GM12878 (cell line): ENCODE measurements at regions not wholly inside any gene's neighbourhood (a gene's known extent, or its start where the extent isn't known, plus 50 kb on each side); places are given as distances from the start of the nearest gene placed in this dataset.

Source experiments
- ATAC-seq: fragments of 200-7000 bp; cut with Tn5 transposase; 3 replicates; pipeline ENCODE4 v1.9.1; 2020; ENCODE audit warnings: mild to moderate bottlenecking, moderate library complexity
- BruUV-seq: library from RNA; stranded (reverse); fragments of 400-500 nt; replicated peaks from 2 replicates; lab custom pipeline; 2021; lab: Mats Ljungman, UMichigan
- CTCF ChIA-PET: fragments of 300-600 bp; sonication (Branson Sonifier 250); formaldehyde crosslinking; extraction: SDS; loops from one replicate; lab custom pipeline; 2021; ENCODE audit warnings: inconsistent platforms; lab: Yijun Ruan, JAX
- POLR2A ChIA-PET: fragments of 350-600 bp; formaldehyde crosslinking; extraction: SDS; loops from one replicate; lab custom pipeline; 2021; ENCODE audit warnings: inconsistent platforms; lab: Charles Lee
- RAD21 ChIA-PET: fragments of 300-600 bp; sonication (Branson Sonifier 250); formaldehyde crosslinking; loops from one replicate; lab custom pipeline; 2023; ENCODE audit warnings: antibody characterized with exemption; ENCODE audit not compliant: unreplicated experiment; lab: Charles Lee
- SMC1A ChIA-PET: fragments of 300-600 bp; sonication (Branson Sonifier 250); formaldehyde crosslinking; loops from one replicate; lab custom pipeline; 2023; ENCODE audit not compliant: unreplicated experiment, uncharacterized antibody; lab: Charles Lee
- DNase-seq: peaks from one replicate; pipeline ENCODE4 v3.0.0-alpha.2; 2011; ENCODE audit warnings: low read depth, low spot score
- FAIRE-seq: peaks from 3 replicates; lab custom pipeline; 2011; peaks lifted over from hg19 to GRCh38; lab: Jason Lieb, UNC
- H2AFZ ChIP-seq: 2 replicates; pipeline ENCODE4 v1.6.0; 2011; ENCODE audit warnings: low read depth, low read length, control low read depth; ENCODE audit not compliant: control insufficient read depth
- H3K27ac ChIP-seq: 2 replicates; pipeline ENCODE4 v1.5.1; 2011; ENCODE audit warnings: control low read depth; ENCODE audit not compliant: control insufficient read depth, insufficient read depth
- H3K27me3 ChIP-seq, 2 experiments: replicated peaks in 1 of 2; 2 replicates each; pipeline versions ENCODE4 v1.6.0 to v1.6.1; 2011; ENCODE audit warnings: low read length in 1 of 2; ENCODE audit not compliant: control insufficient read depth in 2 of 2, insufficient read depth in 2 of 2
- H3K36me3 ChIP-seq, 2 experiments: 2 replicates each; pipeline ENCODE4 v1.5.1; 2011; ENCODE audit warnings: low read length in 1 of 2; ENCODE audit not compliant: control insufficient read depth in 2 of 2, insufficient read depth in 2 of 2
- H3K4me1 ChIP-seq: 2 replicates; pipeline ENCODE4 v1.6.1; 2011; ENCODE audit warnings: mild to moderate bottlenecking, low read length, moderate library complexity, mixed read lengths; ENCODE audit not compliant: control insufficient read depth, insufficient read depth
- H3K4me2 ChIP-seq: 2 replicates; pipeline ENCODE4 v1.6.0; 2011; ENCODE audit warnings: control low read depth; ENCODE audit not compliant: control insufficient read depth, insufficient read depth
- H3K4me3 ChIP-seq: fragments of 200-600 bp; sonication (generic); 2 replicates; pipeline ENCODE4 v1.5.1; 2016
- H3K79me2 ChIP-seq: 2 replicates; pipeline ENCODE4 v1.6.0; 2011; ENCODE audit warnings: low read length; ENCODE audit not compliant: control insufficient read depth, insufficient read depth
- H3K9ac ChIP-seq: 2 replicates; pipeline ENCODE4 v1.8.0; 2011; ENCODE audit warnings: low read length, control low read depth, mixed read lengths; ENCODE audit not compliant: control insufficient read depth, insufficient read depth
- H3K9me3 ChIP-seq: replicated peaks from 3 replicates; pipeline ENCODE4 v1.5.1; 2011; ENCODE audit warnings: mild to moderate bottlenecking, low read length; ENCODE audit not compliant: control insufficient read depth, insufficient read depth
- H4K20me1 ChIP-seq: 2 replicates; pipeline ENCODE4 v1.6.0; 2011; ENCODE audit not compliant: control insufficient read depth, insufficient read depth
- CBX5 ChIP-seq: sonication (generic); IDR thresholded peaks from 2 replicates; pipeline ENCODE4 v1.6.1; 2016; ENCODE audit warnings: low read depth, moderate library complexity, mild to moderate bottlenecking, inconsistent platforms
- CREB1 ChIP-seq: IDR thresholded peaks from 2 replicates; pipeline ENCODE4 v1.6.1; 2012; ENCODE audit warnings: low read depth, mild to moderate bottlenecking, inconsistent platforms
- FOXK2 ChIP-seq: fragments of 450-650 bp; IDR thresholded peaks from 2 replicates; pipeline ENCODE4 v1.6.1; 2017; ENCODE audit warnings: mild to moderate bottlenecking, moderate library complexity
- HSF1 ChIP-seq: fragments of 150-350 bp; IDR thresholded peaks from 2 replicates; pipeline ENCODE4 v1.6.1; 2014; ENCODE audit warnings: mild to moderate bottlenecking, low read depth, low read length
- IKZF2 ChIP-seq, 2 experiments: fragments of 450-650 bp; IDR thresholded peaks; 2 replicates each; pipeline ENCODE4 v1.6.1; 2017; ENCODE audit warnings: mild to moderate bottlenecking in 2 of 2, moderate library complexity in 2 of 2
- JUNB ChIP-seq: IDR thresholded peaks from 2 replicates; pipeline ENCODE4 v1.6.1; 2016; ENCODE audit warnings: antibody characterized with exemption, mild to moderate bottlenecking
- MEF2B ChIP-seq: fragments of 450-650 bp; IDR thresholded peaks from 2 replicates; pipeline ENCODE4 v1.6.1; 2018; ENCODE audit warnings: mild to moderate bottlenecking, moderate library complexity; ENCODE audit not compliant: partially characterized antibody, poor library complexity, severe bottlenecking
- NFYA ChIP-seq: IDR thresholded peaks from 2 replicates; pipeline ENCODE4 v1.6.1; 2011; ENCODE audit warnings: low read depth, mild to moderate bottlenecking, low read length, improper control_type of control experiment, borderline replicate concordance
- NKRF ChIP-seq: fragments of 450-650 bp; conservative IDR thresholded peaks from 2 replicates; pipeline ENCODE4 v1.6.1; 2017; ENCODE audit warnings: mild to moderate bottlenecking, moderate library complexity
- NR2F1 ChIP-seq: fragments of 450-650 bp; conservative IDR thresholded peaks from 2 replicates; pipeline ENCODE4 v1.6.1; 2017; ENCODE audit warnings: mild to moderate bottlenecking
- TBL1XR1 ChIP-seq: IDR thresholded peaks from 2 replicates; pipeline ENCODE4 v1.6.1; 2012; ENCODE audit warnings: low read depth, low read length, improper control_type of control experiment
- ZNF24 ChIP-seq: fragments of 450-650 bp; IDR thresholded peaks from 2 replicates; pipeline ENCODE4 v1.6.1; 2017; ENCODE audit warnings: antibody characterized with exemption, mild to moderate bottlenecking
- WGBS: methylation state at CpG from one replicate; pipeline ENCODE4 v1.1.6; 2016; ENCODE audit warnings: low lambda C conversion rate; ENCODE audit not compliant: insufficient replicate concordance, insufficient coverage; ENCODE audit errors: missing lambda C conversion rate; 5-methylcytosine and 5-hydroxymethylcytosine counted together
- in situ Hi-C: fragments of 300-500 bp; cut with MboI; formaldehyde crosslinking; loops from 9 replicates; pipeline ENCODE4 v1.14.3; 2018; ENCODE audit warnings: mixed read lengths
- intact Hi-C: fragments of 100-400 bp; cut with micrococcal nuclease; formaldehyde crosslinking; loops from one replicate; pipeline ENCODE4 v1.14.2; 2022; ENCODE audit not compliant: unreplicated experiment
- TF ChIP-seq, protein P1 (sequence below): IDR thresholded peaks from 2 replicates; pipeline ENCODE4 v1.6.1; 2012; ENCODE audit warnings: improper control_type of control experiment, low read depth, low read length; ENCODE audit not compliant: insufficient replicate concordance

DNA sequence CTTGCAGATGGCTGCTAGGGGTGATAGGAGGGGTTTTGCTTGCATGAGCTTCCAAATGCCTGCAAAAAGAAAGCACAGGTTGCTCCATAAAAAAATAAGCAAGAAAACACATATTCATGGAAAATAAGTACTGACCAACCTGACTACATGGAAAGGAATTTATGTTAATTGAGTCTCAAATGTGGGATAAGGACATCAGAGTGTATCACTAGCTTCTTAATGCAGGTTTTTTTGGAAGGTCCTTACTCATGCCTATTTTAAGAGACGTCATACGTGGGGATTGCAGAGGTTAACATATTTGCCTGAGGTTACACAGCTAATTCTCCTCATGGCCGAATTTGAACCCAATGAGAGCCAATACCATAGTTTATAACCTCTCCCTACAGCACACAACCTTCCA, 116.2 kb downstream of the ASCL1 start:
- in situ Hi-C loops: no loop called here
- TF ChIP-seq IKZF2 (IDR thresholded peaks at IDR 0.05) (no peak), NR2F1 (no peak), CREB1 (no peak), TBL1XR1 (no peak), NKRF (no peak), HSF1 (no peak), MEF2B (no peak), JUNB (no peak), NFYA (no peak), ZNF24 (no peak), FOXK2 (no peak), CBX5 (no peak)
- TF ChIP-seq, protein P1, sequence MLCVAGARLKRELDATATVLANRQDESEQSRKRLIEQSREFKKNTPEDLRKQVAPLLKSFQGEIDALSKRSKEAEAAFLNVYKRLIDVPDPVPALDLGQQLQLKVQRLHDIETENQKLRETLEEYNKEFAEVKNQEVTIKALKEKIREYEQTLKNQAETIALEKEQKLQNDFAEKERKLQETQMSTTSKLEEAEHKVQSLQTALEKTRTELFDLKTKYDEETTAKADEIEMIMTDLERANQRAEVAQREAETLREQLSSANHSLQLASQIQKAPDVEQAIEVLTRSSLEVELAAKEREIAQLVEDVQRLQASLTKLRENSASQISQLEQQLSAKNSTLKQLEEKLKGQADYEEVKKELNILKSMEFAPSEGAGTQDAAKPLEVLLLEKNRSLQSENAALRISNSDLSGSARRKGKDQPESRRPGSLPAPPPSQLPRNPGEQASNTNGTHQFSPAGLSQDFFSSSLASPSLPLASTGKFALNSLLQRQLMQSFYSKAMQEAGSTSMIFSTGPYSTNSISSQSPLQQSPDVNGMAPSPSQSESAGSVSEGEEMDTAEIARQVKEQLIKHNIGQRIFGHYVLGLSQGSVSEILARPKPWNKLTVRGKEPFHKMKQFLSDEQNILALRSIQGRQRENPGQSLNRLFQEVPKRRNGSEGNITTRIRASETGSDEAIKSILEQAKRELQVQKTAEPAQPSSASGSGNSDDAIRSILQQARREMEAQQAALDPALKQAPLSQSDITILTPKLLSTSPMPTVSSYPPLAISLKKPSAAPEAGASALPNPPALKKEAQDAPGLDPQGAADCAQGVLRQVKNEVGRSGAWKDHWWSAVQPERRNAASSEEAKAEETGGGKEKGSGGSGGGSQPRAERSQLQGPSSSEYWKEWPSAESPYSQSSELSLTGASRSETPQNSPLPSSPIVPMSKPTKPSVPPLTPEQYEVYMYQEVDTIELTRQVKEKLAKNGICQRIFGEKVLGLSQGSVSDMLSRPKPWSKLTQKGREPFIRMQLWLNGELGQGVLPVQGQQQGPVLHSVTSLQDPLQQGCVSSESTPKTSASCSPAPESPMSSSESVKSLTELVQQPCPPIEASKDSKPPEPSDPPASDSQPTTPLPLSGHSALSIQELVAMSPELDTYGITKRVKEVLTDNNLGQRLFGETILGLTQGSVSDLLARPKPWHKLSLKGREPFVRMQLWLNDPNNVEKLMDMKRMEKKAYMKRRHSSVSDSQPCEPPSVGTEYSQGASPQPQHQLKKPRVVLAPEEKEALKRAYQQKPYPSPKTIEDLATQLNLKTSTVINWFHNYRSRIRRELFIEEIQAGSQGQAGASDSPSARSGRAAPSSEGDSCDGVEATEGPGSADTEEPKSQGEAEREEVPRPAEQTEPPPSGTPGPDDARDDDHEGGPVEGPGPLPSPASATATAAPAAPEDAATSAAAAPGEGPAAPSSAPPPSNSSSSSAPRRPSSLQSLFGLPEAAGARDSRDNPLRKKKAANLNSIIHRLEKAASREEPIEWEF: no peak

More for the DNA sequence above, 116.2 kb downstream of the ASCL1 start:
- Histone ChIP-seq H3K27me3 (no peaks in the 10 kb centered on the region), H3K4me1 (no peaks in the 10 kb centered on the region), H3K4me3 (no peak overlapping the region), H3K27ac (no peak overlapping the region), H3K4me2 (no peak overlapping the region), H2AFZ (no peak overlapping the region), H3K9me3 (no peaks in the 10 kb centered on the region; the same call in 2 of the 3 replicates), H3K79me2 (no peaks in the 10 kb centered on the region), H3K9ac (no peak overlapping the region), H4K20me1 (no peaks in the 10 kb centered on the region), H3K36me3 (no peaks in the 10 kb centered on the region)
- SMC1A ChIA-PET: interaction anchor here (0.7 to 2.4 kb wide), 4 partner anchors 13 to 70 kb away, joined by 3 to 8 read pairs (median 4); no protein-coding TSS in a partner anchor
- BruUV-seq: no TSS peak
- FAIRE-seq (no peak), ATAC-seq (no peak), DNase-seq (no peak)
- CTCF ChIA-PET: no interaction called here
- POLR2A ChIA-PET: no interaction called here
- intact Hi-C loops: no loop called here
- RAD21 ChIA-PET: interaction anchor here (0.8 kb wide), 1 partner anchor 108 kb away, joined by 3 read pairs; no protein-coding TSS in a partner anchor
- WGBS: 0% methylated on average over 3 of the region's 3 CpGs
